Stimulated activated memory B cell treated with anti-CD40 and anti-IgM and Interleukin-4, amounts not matched to agents 10 μg/mL and 1 μg/mL and 100 μg/mL, for 72 hours (primary cell): ENCODE measurements at regions not wholly inside any gene's neighbourhood (a gene's known extent, or its start where the extent isn't known, plus 50 kb on each side); places are given as distances from the start of the nearest gene placed in this dataset.
"Not testable (repeated sequence)": the region's sequence is repeated elsewhere in the genome, so short reads cannot be mapped to it uniquely, and the experiment has no call there.

Source experiments
- ATAC-seq: fragments of 150-1000 bp; cut with Tn5 transposase; 2 replicates; pipeline ENCODE4 v1.10.0; 2021
- H3K27ac Mint-ChIP-seq: one replicate; pipeline ENCODE4 v1.8.0; 2022; ENCODE audit warnings: mild to moderate bottlenecking, mixed read lengths
- H3K27me3 Mint-ChIP-seq: one replicate; pipeline ENCODE4 v1.8.0; 2022; ENCODE audit warnings: mixed read lengths
- H3K36me3 Mint-ChIP-seq: one replicate; pipeline ENCODE4 v1.8.0; 2022; ENCODE audit warnings: mixed read lengths
- H3K4me1 Mint-ChIP-seq: one replicate; pipeline ENCODE4 v1.8.0; 2022; ENCODE audit warnings: mixed read lengths
- H3K4me3 Mint-ChIP-seq: one replicate; pipeline ENCODE4 v1.8.0; 2022; ENCODE audit warnings: mild to moderate bottlenecking, moderate library complexity, mixed read lengths
- H3K9me3 Mint-ChIP-seq: one replicate; pipeline ENCODE4 v1.8.0; 2022; ENCODE audit warnings: mixed read lengths

DNA sequence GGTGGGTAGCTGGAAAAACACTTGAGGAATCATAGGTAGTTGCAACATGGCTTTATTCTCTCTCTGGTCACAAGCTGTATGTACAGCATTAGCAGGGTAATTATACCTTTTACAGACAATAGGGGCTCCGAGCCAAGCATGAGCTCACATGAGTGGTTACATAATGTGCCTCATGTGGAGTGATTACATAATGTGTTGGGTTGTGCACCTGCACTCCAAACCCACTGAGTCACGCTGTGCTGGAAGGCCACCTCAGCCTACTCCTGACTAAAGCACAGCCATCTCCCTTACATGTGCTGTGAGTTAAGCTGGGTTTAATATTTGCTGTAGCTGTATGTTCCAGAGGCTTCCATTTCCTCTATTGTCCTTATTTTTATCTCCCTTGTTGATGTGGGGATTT, 348.7 kb upstream of the SEMA3C start:
- Mint-ChIP-seq H3K27ac (no peak overlapping the region), H3K27me3 (no peaks in the 10 kb centered on the region), H3K9me3 (peaks cover 2% of the 10 kb centered on the region), H3K36me3 (no peaks in the 10 kb centered on the region), H3K4me1 (no peaks in the 10 kb centered on the region), H3K4me3 (no peak overlapping the region)
- ATAC-seq, result no peak

DNA sequence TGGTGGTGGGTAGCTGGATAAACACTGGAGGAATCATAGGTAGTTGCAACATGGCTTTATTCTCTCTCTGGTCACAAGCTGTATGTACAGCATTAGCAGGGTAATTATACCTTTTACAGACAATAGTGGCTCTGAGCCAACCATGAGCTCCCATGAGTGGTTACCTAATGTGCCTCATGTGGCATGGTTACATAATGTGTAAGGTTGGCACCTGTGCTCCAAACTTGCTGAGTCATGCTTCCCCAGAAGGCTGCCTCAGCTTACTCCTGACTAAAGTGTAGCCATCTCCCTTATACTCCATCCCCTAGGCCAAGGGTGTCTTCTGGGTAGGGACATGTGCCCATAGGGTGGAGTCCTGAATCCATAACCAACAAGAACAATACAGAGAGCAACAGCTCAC, 345.3 kb upstream of the SEMA3C start:
- Mint-ChIP-seq H3K27ac (no peak overlapping the region), H3K4me1 (no peaks in the 10 kb centered on the region), H3K36me3 (no peaks in the 10 kb centered on the region), H3K9me3 (peaks cover 16% of the 10 kb centered on the region), H3K27me3 (no peaks in the 10 kb centered on the region), H3K4me3 (no peak overlapping the region)
- ATAC-seq, result no peak

DNA sequence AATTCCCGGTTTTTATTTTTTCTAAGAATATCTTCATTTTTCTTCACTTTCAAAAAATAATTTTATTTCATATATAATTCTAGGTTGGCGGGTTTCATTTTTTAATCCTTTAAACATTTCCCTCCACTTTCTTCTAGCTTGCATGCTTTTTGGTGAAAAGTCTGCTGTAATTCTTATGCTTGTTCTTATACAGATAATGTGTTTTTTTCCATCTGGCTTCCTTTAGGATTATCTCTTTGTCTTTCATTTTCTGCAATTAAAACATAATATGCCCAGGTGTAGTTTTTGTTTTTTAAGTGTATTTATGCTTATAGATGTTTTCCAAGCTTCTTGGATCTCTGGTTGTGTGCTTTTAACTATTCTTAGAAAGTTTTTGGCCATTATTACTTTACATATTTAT, 341.3 kb upstream of the SEMA3C start:
- Mint-ChIP-seq H3K9me3 (peaks cover 22% of the 10 kb centered on the region), H3K4me1 (no peaks in the 10 kb centered on the region), H3K27ac (no peak overlapping the region), H3K36me3 (no peaks in the 10 kb centered on the region), H3K4me3 (no peak overlapping the region), H3K27me3 (no peaks in the 10 kb centered on the region)
- ATAC-seq, result no peak

DNA sequence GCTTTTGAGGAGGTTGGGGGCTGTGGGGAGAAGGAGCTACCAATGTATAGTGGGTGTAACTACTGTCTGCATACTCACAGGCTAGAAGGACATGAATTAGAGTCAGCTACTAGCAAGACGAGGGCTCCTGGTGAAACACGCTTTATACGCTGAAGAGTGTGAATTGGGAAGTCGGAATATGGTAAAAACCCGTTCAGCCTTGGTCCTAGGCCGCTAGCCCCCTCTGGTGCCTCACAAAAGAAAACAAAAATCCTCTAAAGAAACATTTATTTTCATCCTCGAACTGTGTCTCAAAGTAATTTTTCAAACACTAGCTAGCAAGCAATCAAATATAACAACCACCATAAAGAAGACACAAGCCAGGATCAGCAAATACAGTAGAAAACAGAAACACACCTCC, 338.1 kb upstream of the SEMA3C start:
- H3K4me3 Mint-ChIP-seq, result no peak overlapping the region
- no peaks in the 10 kb centered on the region for H3K27me3 Mint-ChIP-seq
- peaks cover 20% of the 10 kb centered on the region for H3K9me3 Mint-ChIP-seq
- no peak for ATAC-seq
- H3K27ac Mint-ChIP-seq, result no peak overlapping the region
- H3K36me3 Mint-ChIP-seq, result no peaks in the 10 kb centered on the region
- H3K4me1 Mint-ChIP-seq, result no peaks in the 10 kb centered on the region

DNA sequence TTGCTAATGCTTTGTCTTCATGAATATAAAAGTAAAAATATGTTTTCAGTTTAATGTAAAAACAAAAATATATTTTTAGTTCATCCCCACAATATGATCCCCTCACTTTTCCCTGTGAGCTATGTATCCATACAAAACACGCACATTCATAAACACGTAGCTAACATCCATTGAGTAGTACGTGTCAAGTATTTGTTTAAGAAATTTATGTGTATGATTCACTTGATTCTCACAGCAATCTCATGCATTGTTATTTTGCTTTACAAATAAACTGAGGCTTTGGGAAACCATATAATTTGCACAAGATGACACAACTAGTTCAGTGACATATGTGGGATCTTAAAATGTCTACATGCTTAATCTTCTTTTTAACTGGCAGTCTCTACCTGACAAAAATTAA, 329.6 kb upstream of the SEMA3C start:
- no peak for ATAC-seq
- Mint-ChIP-seq H3K36me3 (no peaks in the 10 kb centered on the region), H3K4me1 (no peaks in the 10 kb centered on the region), H3K4me3 (no peak overlapping the region), H3K27me3 (no peaks in the 10 kb centered on the region), H3K27ac (no peak overlapping the region), H3K9me3 (peaks cover 13% of the 10 kb centered on the region)

DNA sequence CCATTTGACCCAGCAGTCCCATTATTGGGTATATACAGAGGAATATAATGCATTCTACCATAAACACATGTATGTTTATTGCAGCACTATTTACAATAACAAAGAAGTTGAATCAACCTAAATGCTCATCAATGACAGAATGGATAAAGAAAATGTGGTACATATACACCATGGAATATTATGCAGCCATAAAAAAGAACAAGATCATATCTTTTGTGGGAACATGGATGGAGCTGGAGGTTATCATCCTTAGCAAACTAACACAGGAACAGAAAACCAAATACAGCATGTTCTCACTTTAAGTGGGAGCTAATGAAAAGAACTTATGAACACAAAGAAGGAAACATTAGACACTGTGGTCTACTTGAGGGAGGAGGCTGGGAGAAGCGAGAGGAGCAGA, 328.5 kb upstream of the SEMA3C start:
- not testable (repeated sequence) for ATAC-seq, H3K4me1 Mint-ChIP-seq, H3K27me3 Mint-ChIP-seq, H3K36me3 Mint-ChIP-seq, H3K4me3 Mint-ChIP-seq, H3K27ac Mint-ChIP-seq
- H3K9me3 Mint-ChIP-seq, result peaks cover 13% of the 10 kb centered on the region

DNA sequence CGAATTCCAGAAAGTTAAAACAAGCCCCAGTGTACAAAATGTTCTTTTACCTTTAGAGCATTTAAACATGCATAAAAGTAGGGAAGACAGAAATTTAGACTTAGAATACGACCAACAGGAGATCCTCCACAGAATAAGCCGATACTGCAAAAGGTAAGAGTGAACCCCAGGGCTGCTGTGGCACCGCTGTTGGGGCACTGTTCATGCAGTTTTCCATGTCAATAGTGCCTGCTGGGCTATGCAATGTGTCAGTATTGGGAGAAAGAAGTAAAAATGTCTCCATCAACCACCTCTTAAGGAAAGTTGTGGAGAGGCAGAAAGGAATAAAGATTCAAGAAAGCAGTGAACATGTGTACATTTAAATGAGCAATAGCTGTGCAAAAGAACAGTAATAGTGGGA, 326.5 kb upstream of the SEMA3C start:
- no peak for ATAC-seq
- H3K27me3 Mint-ChIP-seq, result no peaks in the 10 kb centered on the region
- H3K4me1 Mint-ChIP-seq, result no peaks in the 10 kb centered on the region
- no peak overlapping the region for H3K4me3 Mint-ChIP-seq
- H3K36me3 Mint-ChIP-seq, result no peaks in the 10 kb centered on the region
- no peak overlapping the region for H3K27ac Mint-ChIP-seq
- H3K9me3 Mint-ChIP-seq, result peaks cover 18% of the 10 kb centered on the region

DNA sequence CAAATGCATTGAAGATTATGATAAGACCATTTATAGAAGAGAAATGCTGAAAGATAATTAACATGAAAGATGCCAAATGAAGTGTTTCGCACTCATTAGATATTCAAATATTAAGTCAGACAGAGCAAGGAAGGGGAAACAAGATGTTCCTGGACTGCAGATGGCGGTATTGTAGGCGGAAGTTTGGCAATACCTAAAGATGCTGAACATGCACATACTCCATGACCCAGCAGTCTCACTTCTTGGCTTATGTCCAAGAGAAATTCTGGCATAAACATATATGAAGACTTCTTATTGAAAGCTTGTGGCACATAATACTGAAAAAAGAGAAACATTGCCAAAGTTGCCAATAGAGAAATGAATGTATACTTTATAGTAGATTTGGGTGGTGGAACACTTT, 325.4 kb upstream of the SEMA3C start:
- Mint-ChIP-seq H3K36me3 (no peaks in the 10 kb centered on the region), H3K4me1 (no peaks in the 10 kb centered on the region), H3K27me3 (no peaks in the 10 kb centered on the region), H3K9me3 (peaks cover 14% of the 10 kb centered on the region), H3K27ac (no peak overlapping the region), H3K4me3 (no peak overlapping the region)
- ATAC-seq, result no peak

DNA sequence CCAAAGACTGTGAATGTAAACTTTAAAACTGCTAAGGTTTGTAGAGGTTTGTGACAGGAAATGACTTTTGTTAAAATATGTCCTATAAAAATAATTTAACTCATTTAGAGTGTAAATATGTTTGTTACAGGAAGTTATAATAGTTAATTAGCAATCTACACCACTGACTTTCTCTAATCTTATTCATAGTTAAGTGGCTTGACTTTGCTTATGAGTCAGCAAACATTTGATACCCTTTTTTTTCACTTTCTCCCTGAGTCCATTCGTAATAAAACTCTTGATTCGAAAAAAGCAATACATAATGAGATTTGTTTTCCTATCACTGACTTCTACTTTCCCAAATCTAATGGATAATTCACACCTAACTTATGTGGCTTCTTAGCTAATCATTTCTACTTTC, 317.7 kb upstream of the SEMA3C start:
- ATAC-seq, result no peak
- Mint-ChIP-seq H3K4me1 (no peaks in the 10 kb centered on the region), H3K36me3 (no peaks in the 10 kb centered on the region), H3K27ac (no peak overlapping the region), H3K27me3 (no peaks in the 10 kb centered on the region), H3K9me3 (peaks cover 10% of the 10 kb centered on the region), H3K4me3 (no peak overlapping the region)

DNA sequence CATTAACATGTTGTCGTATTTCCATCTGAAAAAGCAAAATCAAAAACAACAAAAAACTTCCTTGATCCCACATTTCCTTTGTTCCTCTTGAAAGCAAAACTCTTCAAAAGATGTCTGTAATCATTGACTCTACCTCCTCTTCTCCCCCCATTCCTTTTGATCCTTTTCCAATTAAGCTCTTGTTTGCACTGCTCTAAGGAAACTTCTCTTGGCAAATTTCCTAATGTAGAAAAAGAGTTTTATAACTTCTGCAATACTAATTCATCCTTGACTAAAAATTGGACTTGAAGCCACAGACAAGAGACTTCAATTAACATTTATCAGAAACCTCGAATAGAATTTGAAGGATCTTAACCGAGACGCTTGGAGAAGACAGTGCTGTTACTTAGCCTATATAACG, 317.1 kb upstream of the SEMA3C start:
- no peak for ATAC-seq
- Mint-ChIP-seq H3K36me3 (no peaks in the 10 kb centered on the region), H3K27ac (no peak overlapping the region), H3K9me3 (peaks cover 5% of the 10 kb centered on the region), H3K4me3 (no peak overlapping the region), H3K27me3 (no peaks in the 10 kb centered on the region), H3K4me1 (no peaks in the 10 kb centered on the region)

DNA sequence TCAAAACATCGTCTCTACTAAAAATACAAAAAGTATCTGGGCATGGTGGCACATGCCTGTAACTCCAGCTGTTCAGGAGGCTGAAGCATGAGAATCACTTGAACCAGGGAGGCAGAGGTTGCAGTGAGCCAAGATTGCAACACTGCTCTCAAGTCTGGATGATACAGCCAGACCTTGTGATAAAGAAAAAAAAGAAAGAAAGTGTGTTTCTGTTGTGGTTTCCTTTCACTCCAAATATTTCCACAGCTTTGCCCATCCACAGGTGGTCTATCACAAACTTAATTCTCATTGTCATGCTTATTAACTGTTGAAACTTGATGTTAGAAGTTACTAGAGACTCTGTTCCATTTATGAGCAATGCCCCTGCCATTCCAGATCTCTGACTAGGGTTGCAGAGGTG, 316.0 kb upstream of the SEMA3C start:
- no peaks in the 10 kb centered on the region for H3K27me3 Mint-ChIP-seq
- no peak overlapping the region for H3K27ac Mint-ChIP-seq
- no peak overlapping the region for H3K4me3 Mint-ChIP-seq
- no peaks in the 10 kb centered on the region for H3K4me1 Mint-ChIP-seq
- H3K36me3 Mint-ChIP-seq, result no peaks in the 10 kb centered on the region
- peaks cover 11% of the 10 kb centered on the region for H3K9me3 Mint-ChIP-seq
- ATAC-seq, result no peak

DNA sequence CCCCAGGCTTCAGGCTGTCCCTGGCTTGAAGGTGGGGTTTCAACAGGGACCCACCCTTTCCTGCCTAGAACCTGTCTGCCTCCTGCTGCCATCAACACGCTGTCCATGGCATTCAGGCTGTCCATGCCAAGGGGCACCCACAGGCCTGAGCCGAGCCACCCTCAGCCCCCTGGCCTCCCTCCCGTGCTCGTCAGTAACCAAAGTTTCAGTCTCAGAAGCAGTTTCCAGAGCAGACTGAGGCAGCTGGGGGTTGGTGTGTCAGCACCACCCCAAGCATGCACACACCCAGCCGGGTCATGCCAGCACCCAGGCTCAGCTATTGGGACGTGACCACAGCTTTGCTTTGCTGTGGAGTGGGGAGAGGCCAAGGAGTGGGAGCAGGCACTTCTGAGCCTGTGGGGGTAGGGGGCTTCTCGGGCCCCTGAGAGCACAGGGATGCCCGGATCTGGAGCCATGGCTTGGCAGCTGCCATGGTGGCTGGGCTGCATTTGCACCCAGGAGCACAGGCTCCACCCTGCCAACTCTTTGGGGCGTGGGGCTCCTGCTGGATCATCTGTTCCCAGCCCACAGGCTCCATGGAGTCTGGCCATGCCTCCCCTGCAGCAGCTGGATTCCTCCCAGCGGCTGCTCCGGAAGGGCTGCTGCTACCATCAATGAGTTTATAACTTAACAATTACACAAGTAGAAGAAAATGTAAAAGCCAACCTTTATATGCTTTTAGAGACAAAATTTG, 314.5 kb upstream of the SEMA3C start:
- Mint-ChIP-seq H3K4me1 (no peaks in the 10 kb centered on the region), H3K9me3 (peaks cover 13% of the 10 kb centered on the region), H3K4me3 (no peak overlapping the region), H3K27ac (no peak overlapping the region), H3K36me3 (no peaks in the 10 kb centered on the region), H3K27me3 (no peaks in the 10 kb centered on the region)
- peak; percentile 6 for ATAC-seq

DNA sequence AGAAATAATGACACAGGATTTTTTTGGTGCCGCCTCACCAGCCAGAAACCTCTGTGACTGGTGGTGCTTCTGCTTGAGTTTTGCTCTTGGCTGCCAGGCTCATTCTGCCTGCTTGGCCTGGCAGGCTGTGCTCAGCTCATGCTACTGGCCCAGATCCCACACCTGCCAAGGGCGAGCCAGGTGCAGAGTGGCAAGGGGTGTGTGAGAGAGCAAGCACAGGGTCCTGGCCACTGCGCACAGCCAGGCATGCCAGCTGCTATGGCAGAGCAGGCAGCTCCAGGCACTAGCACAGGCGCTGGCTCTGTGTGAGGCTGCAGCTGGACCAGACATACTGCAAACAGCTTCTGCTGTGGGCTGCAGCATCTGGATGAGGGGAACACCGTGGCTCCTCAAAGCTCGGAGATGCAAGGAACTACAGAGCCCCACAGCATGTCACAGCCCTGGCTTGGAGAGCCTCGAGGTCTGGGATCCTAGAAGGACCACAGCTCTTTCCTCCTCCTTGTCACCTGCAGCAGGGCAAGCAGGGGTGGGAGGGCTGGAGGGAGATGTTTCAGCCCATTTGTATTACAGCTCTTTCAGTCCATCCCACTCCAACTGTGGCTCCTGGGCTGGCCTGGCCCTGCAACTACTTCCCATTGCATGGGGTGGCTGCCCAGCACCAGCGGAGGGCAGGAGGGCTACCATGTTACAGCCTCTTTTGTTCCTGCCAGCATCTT, 313.4 kb upstream of the SEMA3C start:
- Mint-ChIP-seq H3K4me1 (no peaks in the 10 kb centered on the region), H3K27ac (no peak overlapping the region), H3K9me3 (peaks cover 8% of the 10 kb centered on the region), H3K27me3 (no peaks in the 10 kb centered on the region), H3K36me3 (no peaks in the 10 kb centered on the region), H3K4me3 (no peak overlapping the region)
- no peak for ATAC-seq

DNA sequence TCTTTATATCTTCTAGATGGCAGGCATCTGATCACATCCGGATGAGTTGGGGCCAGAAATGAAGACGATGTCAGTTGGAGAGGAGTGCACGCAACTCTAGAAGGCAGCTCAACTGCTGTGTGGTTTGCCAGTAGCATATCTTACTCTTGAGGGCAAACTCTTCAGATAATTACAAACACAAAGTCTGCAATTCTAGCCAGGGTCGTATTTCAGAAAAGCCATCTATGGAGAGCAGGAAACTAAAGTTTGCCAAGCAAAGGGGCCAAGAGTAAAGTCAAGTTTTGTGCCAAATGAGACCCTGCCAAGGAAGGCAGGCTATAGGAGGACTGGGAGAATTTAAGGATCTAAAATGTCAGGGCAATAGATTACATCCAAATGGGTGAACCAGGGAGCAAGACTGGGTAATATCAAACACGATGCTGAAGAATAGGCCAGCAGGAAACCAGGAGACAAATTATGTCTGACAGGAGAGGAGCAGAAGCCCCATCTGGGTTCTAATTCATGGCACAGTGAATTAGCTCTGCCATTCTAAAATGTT, 312.5 kb upstream of the SEMA3C start:
- Mint-ChIP-seq H3K27me3 (no peaks in the 10 kb centered on the region), H3K4me3 (no peak overlapping the region), H3K4me1 (no peaks in the 10 kb centered on the region), H3K36me3 (no peaks in the 10 kb centered on the region), H3K27ac (no peak overlapping the region), H3K9me3 (peaks cover 8% of the 10 kb centered on the region)
- ATAC-seq, result no peak

DNA sequence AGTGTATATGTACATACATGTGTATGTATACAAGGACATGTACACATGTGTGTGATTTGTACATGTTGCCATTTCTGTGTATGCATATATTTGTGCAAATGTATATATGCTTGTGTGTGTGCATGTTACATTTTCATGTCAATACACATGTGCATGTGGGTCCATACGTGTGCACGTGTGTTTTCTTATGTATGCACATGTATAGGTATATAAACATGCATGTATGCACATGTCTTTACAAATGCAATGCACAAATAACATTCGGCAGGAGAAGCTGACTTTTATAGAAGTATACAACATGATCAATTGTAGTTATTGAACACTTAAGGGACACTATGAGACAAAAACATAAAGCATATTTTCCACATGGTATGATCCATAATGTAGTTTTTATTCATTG, 307.4 kb upstream of the SEMA3C start:
- H3K9me3 Mint-ChIP-seq, result peaks cover 11% of the 10 kb centered on the region
- no peaks in the 10 kb centered on the region for H3K27me3 Mint-ChIP-seq
- H3K27ac Mint-ChIP-seq, result no peak overlapping the region
- H3K36me3 Mint-ChIP-seq, result no peaks in the 10 kb centered on the region
- no peaks in the 10 kb centered on the region for H3K4me1 Mint-ChIP-seq
- H3K4me3 Mint-ChIP-seq, result no peak overlapping the region
- ATAC-seq, result no peak

DNA sequence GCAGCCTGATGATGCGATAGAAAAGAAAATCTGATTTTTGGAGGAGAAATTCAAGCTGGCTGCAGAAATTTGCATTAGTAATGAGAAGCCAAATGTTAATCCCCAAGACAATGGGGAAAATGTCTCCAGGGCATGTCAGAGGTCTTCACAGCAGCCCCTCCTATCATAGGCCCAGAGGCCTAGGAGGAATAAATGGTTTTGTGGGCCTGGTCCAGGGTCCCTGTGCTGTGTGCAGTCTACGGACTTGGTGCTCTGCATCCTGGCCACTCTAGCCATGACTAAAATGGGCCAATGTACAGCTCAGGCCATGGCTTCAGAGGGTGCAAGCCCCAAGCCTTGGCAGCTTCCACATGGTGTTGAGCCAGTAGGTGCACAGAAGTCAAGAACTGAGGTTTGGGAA, 303.8 kb upstream of the SEMA3C start:
- not testable (repeated sequence) for H3K4me3 Mint-ChIP-seq, H3K9me3 Mint-ChIP-seq, H3K4me1 Mint-ChIP-seq, ATAC-seq, H3K27me3 Mint-ChIP-seq, H3K27ac Mint-ChIP-seq, H3K36me3 Mint-ChIP-seq
